Left ventricle myocardium superior (tissue), 1 donor: ENCODE measurements at regions not wholly inside any gene's neighbourhood (a gene's known extent, or its start where the extent isn't known, plus 50 kb on each side); places are given as distances from the start of the nearest gene placed in this dataset.
"Not testable (repeated sequence)": the region's sequence is repeated elsewhere in the genome, so short reads cannot be mapped to it uniquely, and the experiment has no call there.

Experiments used
- ATAC-seq: fragments of 200-7000 bp; cut with Tn5 transposase; one replicate; pipeline ENCODE4 v1.9.1; 2020; ENCODE audit warnings: mild to moderate bottlenecking, moderate library complexity
- DNase-seq: peaks from one replicate; pipeline ENCODE4 v3.0.0-alpha.2; 2020
- intact Hi-C: fragments of 100-400 bp; cut with micrococcal nuclease; formaldehyde crosslinking; loops from one replicate; pipeline ENCODE4 v1.11.0; 2022
- donor health status: DM: no; HTN: yes; CAD: no; lungs with severe emphysema.

DNA sequence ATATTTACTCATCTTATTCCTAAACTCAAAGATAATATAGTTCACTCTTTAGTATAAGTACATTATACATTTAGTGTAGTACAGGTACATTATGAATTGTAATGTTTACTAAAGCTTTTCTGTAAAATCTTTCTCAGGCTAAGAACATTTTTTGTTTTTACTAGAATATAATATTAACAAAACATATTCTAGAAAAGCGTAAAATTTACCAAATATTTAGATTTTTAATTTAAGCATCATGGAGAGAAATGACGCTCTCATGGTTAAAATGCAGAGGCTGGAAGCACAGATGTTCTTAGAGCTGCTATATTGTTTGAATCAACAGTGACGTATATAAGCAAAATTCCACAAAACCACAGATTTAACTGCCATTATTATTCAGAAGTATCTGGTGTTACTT, 54.7 kb upstream of the NBPF15 start:
- DNase-seq, intact Hi-C loops, ATAC-seq: not testable (repeated sequence)

- ATAC-seq, DNase-seq, intact Hi-C loops: not testable (repeated sequence)
These were observed 55.4 kb upstream of the NBPF15 start for GRCh38 chr1:144516906-144517305.

- ATAC-seq, DNase-seq, intact Hi-C loops: not testable (repeated sequence)
These were observed 57.0 kb upstream of the NBPF15 start for GRCh38 chr1:144518439-144518838.

DNA sequence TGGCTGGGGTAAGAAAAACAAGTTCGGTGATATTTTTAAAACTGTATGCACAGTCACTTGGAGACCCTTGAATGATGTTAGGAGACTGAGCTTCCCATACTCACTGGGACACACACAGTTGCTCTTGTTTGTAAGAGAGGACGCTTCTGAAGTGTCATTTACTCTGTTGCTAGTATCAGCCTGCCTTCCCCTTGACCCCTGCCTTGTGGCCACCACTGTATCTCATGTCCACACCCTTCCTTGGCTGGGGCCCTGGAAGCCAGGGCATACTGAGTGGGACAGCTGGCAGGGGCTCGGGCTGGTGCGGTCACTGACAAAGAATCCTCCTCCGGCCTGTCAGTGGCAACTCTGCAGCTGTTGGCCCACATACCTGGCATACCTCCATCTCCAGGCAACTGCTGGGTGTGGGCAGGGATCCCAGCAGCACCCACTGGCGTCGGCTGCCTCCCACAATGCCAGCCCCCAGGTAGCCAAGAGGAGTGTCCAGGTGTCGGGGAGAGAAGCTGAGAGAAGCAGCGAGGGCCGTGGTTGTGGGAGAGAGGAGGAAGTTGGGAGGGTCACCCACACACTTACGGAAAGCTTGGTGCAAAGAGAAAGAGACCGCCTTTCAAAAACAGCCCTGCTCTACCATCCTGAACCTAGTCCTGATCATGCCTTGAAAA, 58.2 kb upstream of the NBPF15 start:
- DNase-seq, intact Hi-C loops, ATAC-seq: not testable (repeated sequence)

GRCh38 chr1:144523661-144524407, 62.4 kb upstream of the NBPF15 start:
- DNase-seq, intact Hi-C loops: not testable (repeated sequence)
- peak; percentile 50 for ATAC-seq

GRCh38 chr1:144532156-144532607, 60.5 kb upstream of the PPIAL4F start:
- ATAC-seq, result peak; percentile 45
- not testable (repeated sequence) for DNase-seq

GRCh38 chr1:144533480-144533879, 59.2 kb upstream of the PPIAL4F start:
- ATAC-seq, intact Hi-C loops, DNase-seq: not testable (repeated sequence)

More at GRCh38 chr1:144532156-144532607, 60.5 kb upstream of the PPIAL4F start:
- intact Hi-C loops, result not testable (repeated sequence)

GRCh38 chr1:144534286-144534685, 58.4 kb upstream of the PPIAL4F start:
- intact Hi-C loops, ATAC-seq, DNase-seq: not testable (repeated sequence)

DNA sequence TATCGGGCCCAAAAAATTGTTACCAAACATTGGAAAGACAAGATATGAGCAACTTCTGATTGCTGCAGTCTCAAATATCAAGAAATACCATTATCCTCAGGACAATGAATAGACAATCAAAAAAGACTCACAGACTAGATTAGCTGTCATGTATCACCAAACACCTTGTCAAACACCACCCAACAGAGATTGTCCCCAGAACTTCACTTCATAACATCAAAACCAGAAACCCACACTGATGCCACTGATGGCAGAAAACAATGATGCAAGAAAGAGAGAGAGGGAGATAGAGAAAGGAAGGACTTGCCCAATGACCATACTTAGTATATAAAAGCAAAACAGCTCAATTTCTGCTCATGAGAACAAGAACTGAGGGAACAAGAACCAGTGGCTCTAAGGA, 56.0 kb upstream of the PPIAL4F start:
- ATAC-seq, DNase-seq, intact Hi-C loops: not testable (repeated sequence)

DNA sequence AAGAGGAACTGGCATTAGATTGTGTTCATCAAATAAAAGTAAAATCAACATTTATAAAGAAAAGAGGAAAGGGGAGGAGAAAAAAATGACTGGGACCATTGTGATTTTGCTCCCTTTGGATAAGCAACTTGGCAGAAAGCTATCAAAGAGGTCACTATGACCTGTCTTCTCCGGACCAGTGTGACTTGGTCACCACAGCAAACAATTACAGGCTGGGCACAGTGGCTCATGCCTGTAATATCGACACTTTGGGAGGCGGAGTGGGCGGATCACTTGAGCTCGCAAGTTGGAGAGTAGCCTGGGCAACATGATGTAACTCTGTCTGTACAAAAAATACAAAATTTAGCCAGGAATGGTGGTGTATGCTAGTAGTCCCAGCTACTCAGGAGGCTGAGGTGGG, 55.5 kb upstream of the PPIAL4F start:
- DNase-seq, intact Hi-C loops, ATAC-seq: not testable (repeated sequence)

DNA sequence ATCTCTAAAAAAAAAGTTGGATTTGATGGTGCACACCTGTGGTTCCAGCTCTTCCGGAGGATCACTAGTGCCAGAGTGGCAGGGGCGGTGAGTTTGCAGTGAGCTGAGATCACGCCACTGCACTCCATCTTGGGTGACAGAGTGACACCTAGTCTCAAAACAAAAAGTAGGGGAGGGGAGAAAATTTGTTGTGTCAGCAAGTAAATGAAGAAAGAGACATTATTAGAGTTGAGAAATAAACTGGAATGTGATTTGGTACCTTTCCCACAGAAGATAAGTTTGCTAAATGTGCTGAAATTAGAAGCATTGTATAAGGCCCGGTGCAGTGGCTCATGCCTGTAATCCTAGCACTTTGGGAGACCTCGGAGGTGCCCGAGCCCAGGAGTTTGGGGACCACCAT, 54.0 kb upstream of the PPIAL4F start:
- ATAC-seq, intact Hi-C loops, DNase-seq: not testable (repeated sequence)

- ATAC-seq, DNase-seq, intact Hi-C loops: not testable (repeated sequence)
These were observed 53.3 kb upstream of the PPIAL4F start for GRCh38 chr1:144539191-144539960.
